Omental fat pad (tissue), 3 donors: ENCODE measurements at regions not wholly inside any gene's neighbourhood (a gene's known extent, or its start where the extent isn't known, plus 50 kb on each side); places are given as distances from the start of the nearest gene placed in this dataset.
"Not testable (repeated sequence)": the region's sequence is repeated elsewhere in the genome, so short reads cannot be mapped to it uniquely, and the experiment has no call there.

Source experiments
- ATAC-seq: fragments of 150-250 bp; one replicate; pipeline ENCODE4 v1.9.1; 2016; ENCODE audit warnings: mild to moderate bottlenecking, moderate library complexity; ENCODE audit not compliant: low FRiP score
- DNase-seq: peaks from one replicate; pipeline ENCODE4 v3.0.0-alpha.2; 2019; ENCODE audit warnings: low spot score
- TF ChIP-seq, protein P1 (sequence below), 3 donors: fragments of 450-650 bp; IDR thresholded peaks; one replicate each; pipeline ENCODE4 v1.5.1; 2016 to 2017; ENCODE audit warnings: antibody characterized with exemption in 3 of 3, mild to moderate bottlenecking in 3 of 3, moderate library complexity in 2 of 3

DNA sequence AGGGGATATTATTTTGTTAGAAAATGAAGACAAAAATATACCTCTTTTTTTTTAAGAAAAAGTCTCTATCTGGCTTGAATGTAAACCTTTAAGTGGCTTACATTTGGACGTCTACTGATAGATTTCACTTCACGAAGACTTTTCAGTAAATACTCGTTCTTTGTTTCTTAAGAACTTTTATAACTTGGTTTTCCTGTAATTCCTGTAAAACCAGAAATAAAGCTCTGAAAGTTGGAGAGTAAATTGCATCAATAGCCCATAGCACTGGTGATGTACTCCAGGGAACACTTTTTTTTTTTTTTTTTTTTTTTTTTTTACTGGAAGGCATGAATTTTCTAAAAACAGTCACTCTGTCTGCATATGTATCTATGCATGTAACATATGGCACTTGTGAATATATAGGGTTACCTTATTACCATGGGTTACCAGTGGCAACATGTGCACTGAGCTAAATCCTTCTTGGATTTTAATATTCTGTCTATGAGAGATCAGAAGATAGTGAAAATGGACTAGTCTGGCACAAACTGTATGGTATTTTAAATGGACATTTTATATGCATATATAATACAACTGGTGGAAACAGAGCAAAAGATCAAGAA lies 309.2 kb upstream of the TCF4 start:
- TF ChIP-seq, protein P1, sequence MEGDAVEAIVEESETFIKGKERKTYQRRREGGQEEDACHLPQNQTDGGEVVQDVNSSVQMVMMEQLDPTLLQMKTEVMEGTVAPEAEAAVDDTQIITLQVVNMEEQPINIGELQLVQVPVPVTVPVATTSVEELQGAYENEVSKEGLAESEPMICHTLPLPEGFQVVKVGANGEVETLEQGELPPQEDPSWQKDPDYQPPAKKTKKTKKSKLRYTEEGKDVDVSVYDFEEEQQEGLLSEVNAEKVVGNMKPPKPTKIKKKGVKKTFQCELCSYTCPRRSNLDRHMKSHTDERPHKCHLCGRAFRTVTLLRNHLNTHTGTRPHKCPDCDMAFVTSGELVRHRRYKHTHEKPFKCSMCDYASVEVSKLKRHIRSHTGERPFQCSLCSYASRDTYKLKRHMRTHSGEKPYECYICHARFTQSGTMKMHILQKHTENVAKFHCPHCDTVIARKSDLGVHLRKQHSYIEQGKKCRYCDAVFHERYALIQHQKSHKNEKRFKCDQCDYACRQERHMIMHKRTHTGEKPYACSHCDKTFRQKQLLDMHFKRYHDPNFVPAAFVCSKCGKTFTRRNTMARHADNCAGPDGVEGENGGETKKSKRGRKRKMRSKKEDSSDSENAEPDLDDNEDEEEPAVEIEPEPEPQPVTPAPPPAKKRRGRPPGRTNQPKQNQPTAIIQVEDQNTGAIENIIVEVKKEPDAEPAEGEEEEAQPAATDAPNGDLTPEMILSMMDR (IDR thresholded peaks at IDR 0.05): no peak
- ATAC-seq (no peak), DNase-seq (no peak)

DNA sequence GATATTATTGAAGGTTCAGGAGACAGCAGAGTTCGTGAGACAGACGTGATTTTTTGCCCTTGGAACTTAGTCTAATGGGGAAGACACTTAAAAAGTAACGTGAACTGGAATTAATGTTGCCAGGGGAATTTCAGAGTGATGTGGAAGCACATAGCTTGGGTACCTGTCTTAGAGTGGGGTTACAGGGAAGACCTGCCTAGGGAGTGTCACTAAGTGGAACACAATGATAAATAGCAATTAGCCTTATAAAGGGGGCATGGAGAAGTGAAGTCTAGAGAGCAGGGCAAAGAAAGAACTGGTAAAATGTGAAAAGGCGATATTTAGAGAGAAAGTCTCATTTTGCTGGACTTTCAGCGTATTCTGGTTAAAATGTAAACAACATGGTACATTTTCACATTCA lies 306.0 kb upstream of the TCF4 start:
- TF ChIP-seq, protein P1 (IDR thresholded peaks at IDR 0.05): no peak
- DNase-seq (no peak), ATAC-seq (no peak)

DNA sequence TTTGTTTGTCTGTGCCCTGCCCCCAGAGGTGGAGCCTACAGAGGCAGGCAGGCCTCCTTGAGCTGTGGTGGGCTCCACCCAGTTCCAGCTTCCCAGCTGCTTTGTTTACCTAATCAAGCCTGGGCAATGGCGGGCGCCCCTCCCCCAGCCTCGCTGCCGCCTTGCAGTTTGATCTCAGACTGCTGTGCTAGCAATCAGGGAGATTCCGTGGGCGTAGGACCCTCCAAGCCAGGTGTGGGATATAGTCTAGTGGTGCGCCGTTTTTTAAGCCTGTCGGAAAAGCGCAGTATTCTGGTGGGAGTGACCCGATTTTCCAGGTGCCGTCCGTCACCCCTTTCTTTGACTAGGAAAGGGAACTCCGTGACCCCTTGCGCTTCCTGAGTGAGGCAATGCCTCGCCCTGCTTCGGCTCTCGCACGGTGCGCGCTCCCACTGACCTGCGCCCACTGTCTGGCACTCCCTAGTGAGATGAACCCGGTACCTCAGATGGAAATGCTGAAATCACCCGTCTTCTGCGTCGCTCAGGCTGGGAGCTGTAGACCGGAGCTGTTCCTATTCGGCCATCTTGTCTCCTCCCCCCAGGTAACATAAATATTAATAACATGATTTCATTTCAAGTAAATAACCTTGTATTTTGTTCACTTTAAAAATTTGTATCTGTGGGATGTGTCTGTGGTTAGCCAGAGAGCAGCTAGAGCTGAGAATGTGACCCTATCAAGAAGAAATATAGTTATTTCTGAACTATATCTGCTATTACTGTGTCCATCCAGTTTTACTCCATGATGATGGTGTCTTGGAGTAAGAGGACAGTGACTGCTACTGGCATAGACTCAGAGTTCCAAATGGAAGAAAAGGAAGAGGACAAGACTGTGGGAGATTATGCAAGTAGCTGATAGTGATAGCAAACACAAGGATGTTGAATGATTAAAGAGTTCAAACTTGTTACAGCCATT lies 305.1 kb upstream of the TCF4 start:
- DNase-seq, ATAC-seq: not testable (repeated sequence)

- no peak for ATAC-seq
- TF ChIP-seq, protein P1 (IDR thresholded peaks at IDR 0.05): no peak
- no peak for DNase-seq
These were observed 298.9 kb upstream of the TCF4 start for GRCh38 chr18:55886886-55887285.

- ATAC-seq: no peak
- TF ChIP-seq, protein P1 (IDR thresholded peaks at IDR 0.05): no peak
- DNase-seq: no peak
These were observed 296.5 kb upstream of the TCF4 start for GRCh38 chr18:55884498-55884897.

DNA sequence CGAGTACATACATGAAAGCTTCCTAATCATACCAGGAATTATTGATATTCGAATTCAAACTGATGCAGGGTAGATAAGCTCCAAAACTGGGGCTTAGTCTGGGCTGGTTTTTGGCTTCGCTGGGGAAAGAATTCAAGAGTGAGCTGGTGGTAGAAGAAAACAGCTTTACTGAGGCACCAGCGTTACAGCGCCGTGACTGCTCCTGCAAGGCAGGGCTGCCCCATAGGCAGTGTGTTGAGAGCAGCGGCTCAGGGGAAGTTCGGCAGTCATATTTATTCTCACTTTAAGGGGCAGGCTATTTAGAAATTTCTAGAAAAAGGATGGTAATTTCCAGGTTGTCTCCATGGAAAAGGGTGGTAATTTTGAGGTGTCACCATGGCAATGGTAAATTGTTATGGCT lies 292.6 kb upstream of the TCF4 start:
- no peak for DNase-seq
- TF ChIP-seq, protein P1 (IDR thresholded peaks at IDR 0.05): no peak
- no peak for ATAC-seq

DNA sequence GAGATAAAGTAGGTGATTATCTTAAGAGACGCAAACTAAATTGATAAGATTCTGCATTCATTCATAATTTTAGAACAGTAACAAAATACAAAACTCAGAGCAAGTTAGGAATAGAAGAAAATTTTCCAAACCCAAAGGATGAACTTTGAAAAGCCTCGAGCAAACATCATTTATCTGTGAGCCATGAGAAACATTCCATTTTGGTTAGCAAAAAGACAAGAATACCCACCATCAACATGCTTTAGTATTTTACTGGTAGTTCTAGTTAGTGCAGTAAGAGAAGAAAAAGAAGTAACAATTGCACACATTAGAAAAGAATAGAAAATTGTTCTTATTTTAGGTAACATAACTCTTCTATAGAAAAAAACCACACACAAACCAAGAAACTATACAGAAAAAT lies 291.3 kb upstream of the TCF4 start:
- TF ChIP-seq, protein P1 (IDR thresholded peaks at IDR 0.05): no peak
- no peak for DNase-seq
- no peak for ATAC-seq
